ENCODE measurements at regions not wholly inside any gene's neighbourhood (a gene's known extent, or its start where the extent isn't known, plus 50 kb on each side); places are given as distances from the start of the nearest gene placed in this dataset.
A peak's percentile ranks its signal among the peaks of the same experiment; 100 is the strongest.

- Histone ChIP-seq H3K27ac (no peak overlapping the region), H3K9me3 (no peaks in the 10 kb centered on the region), H3K4me3 (no peak overlapping the region), H3K27me3 (no peaks in the 10 kb centered on the region), H3K4me1 (no peaks in the 10 kb centered on the region), H3K36me3 (no peaks in the 10 kb centered on the region)
- no peak for DNase-seq
- intact Hi-C loops (cut with DNase I; ENCODE audit: low total_unique reads): no loop called here
- no peak for TF ChIP-seq POLR2A (IDR thresholded peaks at IDR 0.05)
- TF ChIP-seq, protein P1, sequence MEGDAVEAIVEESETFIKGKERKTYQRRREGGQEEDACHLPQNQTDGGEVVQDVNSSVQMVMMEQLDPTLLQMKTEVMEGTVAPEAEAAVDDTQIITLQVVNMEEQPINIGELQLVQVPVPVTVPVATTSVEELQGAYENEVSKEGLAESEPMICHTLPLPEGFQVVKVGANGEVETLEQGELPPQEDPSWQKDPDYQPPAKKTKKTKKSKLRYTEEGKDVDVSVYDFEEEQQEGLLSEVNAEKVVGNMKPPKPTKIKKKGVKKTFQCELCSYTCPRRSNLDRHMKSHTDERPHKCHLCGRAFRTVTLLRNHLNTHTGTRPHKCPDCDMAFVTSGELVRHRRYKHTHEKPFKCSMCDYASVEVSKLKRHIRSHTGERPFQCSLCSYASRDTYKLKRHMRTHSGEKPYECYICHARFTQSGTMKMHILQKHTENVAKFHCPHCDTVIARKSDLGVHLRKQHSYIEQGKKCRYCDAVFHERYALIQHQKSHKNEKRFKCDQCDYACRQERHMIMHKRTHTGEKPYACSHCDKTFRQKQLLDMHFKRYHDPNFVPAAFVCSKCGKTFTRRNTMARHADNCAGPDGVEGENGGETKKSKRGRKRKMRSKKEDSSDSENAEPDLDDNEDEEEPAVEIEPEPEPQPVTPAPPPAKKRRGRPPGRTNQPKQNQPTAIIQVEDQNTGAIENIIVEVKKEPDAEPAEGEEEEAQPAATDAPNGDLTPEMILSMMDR (IDR thresholded peaks at IDR 0.05): no peak
Measured at GRCh38 chr12:105573574-105573973, 243.1 kb downstream of the C12orf75 start.

- DNase-seq: no peak
- H3K27me3 ChIP-seq: no peaks in the 10 kb centered on the region
- no peak overlapping the region for H3K4me3 ChIP-seq
- no peak overlapping the region for H3K27ac ChIP-seq
- intact Hi-C loops (cut with DNase I; ENCODE audit: low total_unique reads): no loop called here
- TF ChIP-seq POLR2A (IDR thresholded peaks at IDR 0.05): no peak
- TF ChIP-seq, protein P1 (IDR thresholded peaks at IDR 0.05): no peak
- H3K36me3 ChIP-seq: no peaks in the 10 kb centered on the region
- H3K9me3 ChIP-seq: no peaks in the 10 kb centered on the region
- H3K4me1 ChIP-seq: no peaks in the 10 kb centered on the region
Measured at GRCh38 chr12:105574056-105574715, 243.7 kb downstream of the C12orf75 start.

GRCh38 chr12:105575235-105575634, 244.7 kb downstream of the C12orf75 start:
- DNase-seq: no peak
- Histone ChIP-seq H3K27ac (no peak overlapping the region), H3K4me1 (no peaks in the 10 kb centered on the region), H3K4me3 (no peak overlapping the region), H3K36me3 (no peaks in the 10 kb centered on the region), H3K27me3 (no peaks in the 10 kb centered on the region), H3K9me3 (no peaks in the 10 kb centered on the region)
- intact Hi-C loops (cut with DNase I; ENCODE audit: low total_unique reads): no loop called here
- TF ChIP-seq, protein P1 (IDR thresholded peaks at IDR 0.05): no peak
- TF ChIP-seq POLR2A (IDR thresholded peaks at IDR 0.05): no peak

DNA sequence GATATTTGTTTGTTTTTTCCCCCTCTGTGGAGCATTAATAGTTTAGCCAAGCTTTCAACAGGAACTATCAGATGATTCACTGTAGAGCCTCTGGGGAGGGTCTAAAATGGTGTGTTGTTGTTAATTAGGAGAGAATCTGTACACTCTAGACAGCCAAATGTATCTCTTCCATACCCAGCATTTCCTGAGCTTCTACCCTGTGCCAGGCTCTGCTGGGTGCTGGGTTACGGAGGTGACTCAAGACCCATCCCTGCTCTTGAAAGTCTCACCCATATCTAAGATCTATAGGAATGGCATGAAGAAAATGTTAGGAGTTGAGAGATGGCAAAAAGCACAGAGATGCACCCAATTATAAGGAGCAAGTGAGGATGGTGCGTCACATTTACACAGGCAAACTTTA, 245.8 kb downstream of the C12orf75 start:
- intact Hi-C loops (cut with DNase I; ENCODE audit: low total_unique reads): no loop called here
- DNase-seq: no peak
- Histone ChIP-seq H3K27ac (no peak overlapping the region), H3K36me3 (no peaks in the 10 kb centered on the region), H3K4me1 (no peaks in the 10 kb centered on the region), H3K4me3 (no peak overlapping the region), H3K9me3 (no peaks in the 10 kb centered on the region), H3K27me3 (no peaks in the 10 kb centered on the region)
- TF ChIP-seq, protein P1 (IDR thresholded peaks at IDR 0.05): no peak
- TF ChIP-seq POLR2A (IDR thresholded peaks at IDR 0.05): no peak

DNA sequence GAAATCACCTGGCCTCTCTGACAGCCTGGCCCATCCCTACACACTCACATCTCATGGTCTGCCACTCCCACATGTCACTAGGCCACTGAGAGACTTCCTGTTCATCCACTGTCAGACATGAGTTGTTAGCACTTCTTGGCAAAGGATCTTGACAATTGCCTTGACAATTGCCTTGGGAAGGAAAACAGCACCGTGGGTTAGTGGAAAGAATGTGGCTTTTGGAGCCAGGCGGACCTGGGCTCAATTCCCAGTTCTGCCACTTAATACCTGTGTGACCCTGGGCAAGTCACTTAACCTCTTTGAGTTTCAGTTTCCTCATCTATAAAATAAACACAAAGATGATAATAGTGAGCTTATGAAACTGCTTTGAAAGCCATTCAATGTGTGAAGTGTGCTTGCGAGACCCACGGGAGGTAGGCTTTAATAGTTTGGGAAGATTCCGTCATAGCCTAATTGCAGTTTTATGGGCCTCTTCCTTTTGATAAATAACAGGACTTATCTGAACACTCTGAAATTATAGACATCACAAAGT, 250.4 kb downstream of the C12orf75 start:
- TF ChIP-seq POLR2A (IDR thresholded peaks at IDR 0.05): no peak
- TF ChIP-seq, protein P1 (IDR thresholded peaks at IDR 0.05): no peak
- no peaks in the 10 kb centered on the region for H3K27me3 ChIP-seq
- H3K4me1 ChIP-seq: no peaks in the 10 kb centered on the region
- no peak overlapping the region for H3K4me3 ChIP-seq
- H3K27ac ChIP-seq: peak overlapping the region; percentile 39 to 60
- peak; percentile 30 to 65 for DNase-seq
- no peaks in the 10 kb centered on the region for H3K36me3 ChIP-seq
- intact Hi-C loops (cut with DNase I; ENCODE audit: low total_unique reads): no loop called here
- H3K9me3 ChIP-seq: no peaks in the 10 kb centered on the region

All from uterus (tissue), 3 donors.